SK-N-SH (cell line): ENCODE measurements at regions not wholly inside any gene's neighbourhood (a gene's known extent, or its start where the extent isn't known, plus 50 kb on each side); places are given as distances from the start of the nearest gene placed in this dataset.

Source experiments
- CTCF ChIA-PET: fragments of 300-600, 350-600 bp; formaldehyde crosslinking; extraction: SDS; loops from one replicate; lab custom pipeline; 2021; lab: Yijun Ruan, JAX
- POLR2A ChIA-PET: fragments of 350-600 bp; sonication (Branson Sonifier 250); formaldehyde crosslinking; extraction: SDS; loops from one replicate; lab custom pipeline; 2020; ENCODE audit warnings: antibody characterized with exemption, inconsistent platforms; lab: Yijun Ruan, JAX
- DNase-seq: peaks from one replicate; pipeline ENCODE4 v3.0.0; 2012
- H2AFZ ChIP-seq: fragments of 200-600 bp; sonication (generic); 2 replicates; pipeline ENCODE4 v1.8.1; 2016; ENCODE audit warnings: antibody characterized with exemption, mild to moderate bottlenecking, low read depth
- H3F3A ChIP-seq: fragments of 200-600 bp; sonication (generic); replicated peaks from 2 replicates; pipeline ENCODE3; 2016; ENCODE audit warnings: antibody characterized with exemption, mild to moderate bottlenecking; ENCODE audit not compliant: insufficient read depth
- H3K27ac ChIP-seq, 2 experiments: fragments of 200-500 bp in 1 of 2; fragments of 200-600 bp in 1 of 2; sonication (Bioruptor generic) in 1 of 2; sonication (generic), shearing (Covaris generic) in 1 of 2; 2 replicates each; pipeline versions ENCODE4 v1.5.1 to v1.6.1; 2014 to 2016; ENCODE audit warnings: low read depth in 2 of 2, inconsistent platforms in 1 of 2, low read length in 1 of 2, mild to moderate bottlenecking in 1 of 2, mixed read lengths in 1 of 2
- H3K27me3 ChIP-seq: fragments of 200-600 bp; sonication (generic), shearing (Covaris generic); 2 replicates; pipeline ENCODE4 v1.6.1; 2016; ENCODE audit warnings: mixed run types; ENCODE audit not compliant: insufficient read depth
- H3K36me3 ChIP-seq, 2 experiments: fragments of 200-500 bp in 1 of 2; fragments of 200-600 bp in 1 of 2; sonication (Bioruptor generic) in 1 of 2; sonication (generic) in 1 of 2; replicated peaks in 1 of 2; 2 replicates each; pipeline versions ENCODE3 to v1.5.1; 2014 to 2016; ENCODE audit warnings: low read length in 1 of 2, mild to moderate bottlenecking in 1 of 2; ENCODE audit not compliant: insufficient read depth in 2 of 2, control insufficient read depth in 1 of 2
- H3K4me1 ChIP-seq, 2 experiments: fragments of 200-500 bp in 1 of 2; fragments of 200-600 bp in 1 of 2; sonication (Bioruptor generic) in 1 of 2; sonication (generic), shearing (Covaris generic) in 1 of 2; 2 replicates each; pipeline versions ENCODE4 v1.5.1 to v1.6.1; 2014 to 2016; ENCODE audit warnings: low read depth in 1 of 2, low read length in 1 of 2, mixed run types in 1 of 2; ENCODE audit not compliant: insufficient read depth in 2 of 2, control insufficient read depth in 1 of 2
- H3K4me2 ChIP-seq: fragments of 200-600 bp; sonication (generic), shearing (Covaris generic); 2 replicates; pipeline ENCODE4 v1.6.1; 2017; ENCODE audit warnings: mixed run types
- H3K4me3 ChIP-seq, 2 experiments: fragments of 200-500 bp in 1 of 2; fragments of 200-600 bp in 1 of 2; sonication (Bioruptor generic) in 1 of 2; sonication (generic), shearing (Covaris generic) in 1 of 2; 2 replicates each; pipeline versions ENCODE4 v1.5.1 to v1.8.1; 2014 to 2016; ENCODE audit warnings: low read depth in 2 of 2, inconsistent platforms in 1 of 2, low read length in 1 of 2, mild to moderate bottlenecking in 1 of 2, mixed read lengths in 1 of 2, moderate library complexity in 1 of 2
- H3K79me2 ChIP-seq: fragments of 200-600 bp; sonication (generic); 2 replicates; pipeline ENCODE4 v1.8.1; 2017; ENCODE audit warnings: mild to moderate bottlenecking; ENCODE audit not compliant: insufficient read depth
- H3K9ac ChIP-seq: fragments of 200-600 bp; sonication (generic); 2 replicates; pipeline ENCODE4 v1.6.1; 2017; ENCODE audit warnings: mixed run types
- H3K9me2 ChIP-seq: fragments of 200-600 bp; sonication (generic); 2 replicates; pipeline ENCODE4 v1.6.1; 2017; ENCODE audit warnings: mixed run types
- H3K9me3 ChIP-seq: fragments of 200-600 bp; sonication (generic); 2 replicates; pipeline ENCODE4 v1.6.1; 2017; ENCODE audit warnings: mixed run types, mild to moderate bottlenecking, moderate library complexity
- H4K20me1 ChIP-seq: fragments of 200-600 bp; sonication (generic); 2 replicates; pipeline ENCODE4 v1.6.1; 2017; ENCODE audit warnings: mild to moderate bottlenecking, mixed run types; ENCODE audit not compliant: insufficient read depth
- EP300 ChIP-seq, 2 experiments: IDR thresholded peaks; 2 replicates each; pipeline versions ENCODE4 v1.4.0 to v1.6.1; 2012; ENCODE audit warnings: borderline replicate concordance in 1 of 2, low read depth in 1 of 2, low read length in 1 of 2
- FOSL2 ChIP-seq: IDR thresholded peaks from 2 replicates; pipeline ENCODE4 v1.4.0; 2012; ENCODE audit warnings: low read depth, mild to moderate bottlenecking, moderate library complexity, borderline replicate concordance
- FOXM1 ChIP-seq: IDR thresholded peaks from 2 replicates; pipeline ENCODE4 v1.4.0; 2012; ENCODE audit warnings: low read depth, mild to moderate bottlenecking
- GABPA ChIP-seq: IDR thresholded peaks from 2 replicates; pipeline ENCODE4 v1.4.0; 2012; ENCODE audit warnings: low read depth, mild to moderate bottlenecking
- GATA2 ChIP-seq: sonication (generic); formaldehyde crosslinking; IDR thresholded peaks from 2 replicates; pipeline ENCODE4 v1.5.0; 2020; ENCODE audit warnings: mild to moderate bottlenecking, missing genetic modification reagents
- JUND ChIP-seq: IDR thresholded peaks from 2 replicates; pipeline ENCODE4 v1.4.0; 2012
- MEF2A ChIP-seq: IDR thresholded peaks from 2 replicates; pipeline ENCODE4 v1.4.0; 2012; ENCODE audit warnings: low read depth, borderline replicate concordance
- NFIC ChIP-seq: IDR thresholded peaks from 2 replicates; pipeline ENCODE4 v1.4.0; 2012; ENCODE audit warnings: borderline replicate concordance
- NRF1 ChIP-seq: IDR thresholded peaks from 2 replicates; pipeline ENCODE4 v1.6.1; 2012; ENCODE audit warnings: low read depth, mild to moderate bottlenecking, low read length
- RXRA ChIP-seq: IDR thresholded peaks from 2 replicates; pipeline ENCODE4 v1.4.0; 2012; ENCODE audit warnings: low read depth, mild to moderate bottlenecking, borderline replicate concordance
- TCF12 ChIP-seq: IDR thresholded peaks from 2 replicates; pipeline ENCODE4 v1.4.0; 2012
- WGBS: methylation state at CpG from one replicate; pipeline ENCODE4 v1.1.6; 2017; ENCODE audit warnings: low lambda C conversion rate; 5-methylcytosine and 5-hydroxymethylcytosine counted together
- TF ChIP-seq, protein P1 (sequence below): fragments of 150-350 bp; IDR thresholded peaks from 2 replicates; pipeline ENCODE4 v1.6.1; 2016; ENCODE audit warnings: mild to moderate bottlenecking, low read depth, low read length
- TF ChIP-seq, protein P2 (sequence below): IDR thresholded peaks from 2 replicates; pipeline ENCODE4 v1.6.1; 2012; ENCODE audit warnings: mild to moderate bottlenecking, low read depth, low read length, moderate library complexity
- TF ChIP-seq, protein P3 (sequence below): IDR thresholded peaks from 2 replicates; pipeline ENCODE4 v1.4.0; 2012; ENCODE audit warnings: low read depth, borderline replicate concordance

DNA sequence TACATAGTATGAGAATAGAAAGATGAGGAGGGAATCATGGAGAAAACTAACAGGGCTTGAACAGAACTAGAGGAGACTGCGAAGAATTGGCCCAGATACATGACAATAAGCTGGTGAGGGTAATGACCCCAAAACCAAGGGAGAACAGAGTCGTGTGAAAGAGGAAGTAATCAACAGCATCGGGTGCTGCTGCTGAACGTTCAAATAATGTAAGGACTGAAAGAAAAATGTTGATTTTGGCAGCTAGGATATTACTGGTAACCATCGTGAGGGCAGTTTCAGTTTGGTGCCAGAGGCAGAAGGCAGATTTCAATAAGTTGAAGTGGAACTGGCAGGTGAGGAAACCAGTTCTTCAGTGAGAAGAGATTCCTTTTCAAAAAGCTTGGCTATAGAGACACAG is 66.8 kb upstream of the SMC2 start:
- TF ChIP-seq EP300 (IDR thresholded peaks at IDR 0.05; ENCODE audit: borderline replicate concordance in 1 of 2, low read depth in 1 of 2, low read length in 1 of 2) (no peak), FOXM1 (no peak), FOSL2 (no peak), TCF12 (no peak), RXRA (no peak), GABPA (no peak), GATA2 (CRISPR knock-in tag) (no peak), MEF2A (no peak), JUND (no peak), NFIC (no peak), NRF1 (no peak)
- TF ChIP-seq, protein P1, sequence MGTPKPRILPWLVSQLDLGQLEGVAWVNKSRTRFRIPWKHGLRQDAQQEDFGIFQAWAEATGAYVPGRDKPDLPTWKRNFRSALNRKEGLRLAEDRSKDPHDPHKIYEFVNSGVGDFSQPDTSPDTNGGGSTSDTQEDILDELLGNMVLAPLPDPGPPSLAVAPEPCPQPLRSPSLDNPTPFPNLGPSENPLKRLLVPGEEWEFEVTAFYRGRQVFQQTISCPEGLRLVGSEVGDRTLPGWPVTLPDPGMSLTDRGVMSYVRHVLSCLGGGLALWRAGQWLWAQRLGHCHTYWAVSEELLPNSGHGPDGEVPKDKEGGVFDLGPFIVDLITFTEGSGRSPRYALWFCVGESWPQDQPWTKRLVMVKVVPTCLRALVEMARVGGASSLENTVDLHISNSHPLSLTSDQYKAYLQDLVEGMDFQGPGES: no peak
- TF ChIP-seq, protein P2, sequence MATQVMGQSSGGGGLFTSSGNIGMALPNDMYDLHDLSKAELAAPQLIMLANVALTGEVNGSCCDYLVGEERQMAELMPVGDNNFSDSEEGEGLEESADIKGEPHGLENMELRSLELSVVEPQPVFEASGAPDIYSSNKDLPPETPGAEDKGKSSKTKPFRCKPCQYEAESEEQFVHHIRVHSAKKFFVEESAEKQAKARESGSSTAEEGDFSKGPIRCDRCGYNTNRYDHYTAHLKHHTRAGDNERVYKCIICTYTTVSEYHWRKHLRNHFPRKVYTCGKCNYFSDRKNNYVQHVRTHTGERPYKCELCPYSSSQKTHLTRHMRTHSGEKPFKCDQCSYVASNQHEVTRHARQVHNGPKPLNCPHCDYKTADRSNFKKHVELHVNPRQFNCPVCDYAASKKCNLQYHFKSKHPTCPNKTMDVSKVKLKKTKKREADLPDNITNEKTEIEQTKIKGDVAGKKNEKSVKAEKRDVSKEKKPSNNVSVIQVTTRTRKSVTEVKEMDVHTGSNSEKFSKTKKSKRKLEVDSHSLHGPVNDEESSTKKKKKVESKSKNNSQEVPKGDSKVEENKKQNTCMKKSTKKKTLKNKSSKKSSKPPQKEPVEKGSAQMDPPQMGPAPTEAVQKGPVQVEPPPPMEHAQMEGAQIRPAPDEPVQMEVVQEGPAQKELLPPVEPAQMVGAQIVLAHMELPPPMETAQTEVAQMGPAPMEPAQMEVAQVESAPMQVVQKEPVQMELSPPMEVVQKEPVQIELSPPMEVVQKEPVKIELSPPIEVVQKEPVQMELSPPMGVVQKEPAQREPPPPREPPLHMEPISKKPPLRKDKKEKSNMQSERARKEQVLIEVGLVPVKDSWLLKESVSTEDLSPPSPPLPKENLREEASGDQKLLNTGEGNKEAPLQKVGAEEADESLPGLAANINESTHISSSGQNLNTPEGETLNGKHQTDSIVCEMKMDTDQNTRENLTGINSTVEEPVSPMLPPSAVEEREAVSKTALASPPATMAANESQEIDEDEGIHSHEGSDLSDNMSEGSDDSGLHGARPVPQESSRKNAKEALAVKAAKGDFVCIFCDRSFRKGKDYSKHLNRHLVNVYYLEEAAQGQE: no peak
- TF ChIP-seq, protein P3, sequence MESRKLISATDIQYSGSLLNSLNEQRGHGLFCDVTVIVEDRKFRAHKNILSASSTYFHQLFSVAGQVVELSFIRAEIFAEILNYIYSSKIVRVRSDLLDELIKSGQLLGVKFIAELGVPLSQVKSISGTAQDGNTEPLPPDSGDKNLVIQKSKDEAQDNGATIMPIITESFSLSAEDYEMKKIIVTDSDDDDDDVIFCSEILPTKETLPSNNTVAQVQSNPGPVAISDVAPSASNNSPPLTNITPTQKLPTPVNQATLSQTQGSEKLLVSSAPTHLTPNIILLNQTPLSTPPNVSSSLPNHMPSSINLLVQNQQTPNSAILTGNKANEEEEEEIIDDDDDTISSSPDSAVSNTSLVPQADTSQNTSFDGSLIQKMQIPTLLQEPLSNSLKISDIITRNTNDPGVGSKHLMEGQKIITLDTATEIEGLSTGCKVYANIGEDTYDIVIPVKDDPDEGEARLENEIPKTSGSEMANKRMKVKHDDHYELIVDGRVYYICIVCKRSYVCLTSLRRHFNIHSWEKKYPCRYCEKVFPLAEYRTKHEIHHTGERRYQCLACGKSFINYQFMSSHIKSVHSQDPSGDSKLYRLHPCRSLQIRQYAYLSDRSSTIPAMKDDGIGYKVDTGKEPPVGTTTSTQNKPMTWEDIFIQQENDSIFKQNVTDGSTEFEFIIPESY: no peak
- no peak overlapping the region for H3K9ac ChIP-seq
- peak overlapping the region; percentile 42; the same call in 1 of the 2 replicates for H3K4me2 ChIP-seq
- H3K4me3 ChIP-seq: peak overlapping the region in 1 of 2 experiments; percentile 13; a peak in 1 of 4 replicates
- H2AFZ ChIP-seq: peak overlapping the region; percentile 60; the same call in 1 of the 2 replicates
- H3K27me3 ChIP-seq: no peaks in the 10 kb centered on the region
- no peaks in the 10 kb centered on the region for H3K9me2 ChIP-seq
- no peak overlapping the region for H3K27ac ChIP-seq
- no peak for DNase-seq
- no peaks in the 10 kb centered on the region for H3F3A ChIP-seq
- H4K20me1 ChIP-seq: no peaks in the 10 kb centered on the region
- no peaks in the 10 kb centered on the region for H3K9me3 ChIP-seq
- H3K36me3 ChIP-seq: no peaks in the 10 kb centered on the region
- POLR2A ChIA-PET: no interaction called here
- 9% methylated on average over 5 of the region's 5 CpGs for WGBS
- H3K79me2 ChIP-seq: no peaks in the 10 kb centered on the region
- no peaks in the 10 kb centered on the region for H3K4me1 ChIP-seq
- CTCF ChIA-PET: no interaction called here
